Chondrocyte (in vitro differentiated cells): ENCODE measurements at regions not wholly inside any gene's neighbourhood (a gene's known extent, or its start where the extent isn't known, plus 50 kb on each side); places are given as distances from the start of the nearest gene placed in this dataset.

Experiments
- DNase-seq: peaks from one replicate; pipeline ENCODE4 v3.0.0; 2021; ENCODE audit warnings: mixed read lengths, low spot score
- H3K27ac Mint-ChIP-seq: one replicate; pipeline ENCODE4 v1.8.0; 2021; ENCODE audit warnings: mild to moderate bottlenecking, moderate library complexity, mixed read lengths; ENCODE audit not compliant: unreplicated experiment
- H3K27me3 Mint-ChIP-seq: 2 replicates; pipeline ENCODE4 v1.8.0; 2021; ENCODE audit warnings: low read depth, mixed read lengths
- H3K36me3 Mint-ChIP-seq: 2 replicates; pipeline ENCODE4 v1.8.0; 2021; ENCODE audit warnings: low read depth, mixed read lengths
- H3K4me1 Mint-ChIP-seq: 2 replicates; pipeline ENCODE4 v1.8.0; 2021; ENCODE audit warnings: low read depth, mild to moderate bottlenecking, mixed read lengths
- H3K4me3 Mint-ChIP-seq: one replicate; pipeline ENCODE4 v1.8.0; 2021; ENCODE audit warnings: mild to moderate bottlenecking, moderate library complexity, mixed read lengths; ENCODE audit not compliant: unreplicated experiment
- H3K9me3 Mint-ChIP-seq: 2 replicates; pipeline ENCODE4 v1.8.0; 2021; ENCODE audit warnings: low read depth, mixed read lengths
- CTCF ChIP-seq: fragments of 200-600 bp; sonication (generic); IDR thresholded peaks from 2 replicates; pipeline ENCODE4 v1.5.0; 2021; ENCODE audit warnings: antibody characterized with exemption, mild to moderate bottlenecking, moderate library complexity

- Mint-ChIP-seq H3K27ac (no peak overlapping the region), H3K4me1 (no peaks in the 10 kb centered on the region), H3K27me3 (no peaks in the 10 kb centered on the region), H3K4me3 (no peak overlapping the region), H3K36me3 (no peaks in the 10 kb centered on the region), H3K9me3 (peaks cover 27% of the 10 kb centered on the region)
- no peak for TF ChIP-seq CTCF
- DNase-seq = no peak
These were observed 781.9 kb upstream of the GRM7 start for GRCh38 chr3:6079011-6079410.

GRCh38 chr3:6079561-6080179 lies 781.2 kb upstream of the GRM7 start:
- H3K36me3 Mint-ChIP-seq = no peaks in the 10 kb centered on the region
- TF ChIP-seq CTCF = no peak
- no peak overlapping the region for H3K4me3 Mint-ChIP-seq
- H3K4me1 Mint-ChIP-seq = no peaks in the 10 kb centered on the region
- no peaks in the 10 kb centered on the region for H3K27me3 Mint-ChIP-seq
- no peak for DNase-seq
- H3K27ac Mint-ChIP-seq = no peak overlapping the region
- peaks cover 27% of the 10 kb centered on the region for H3K9me3 Mint-ChIP-seq

- peaks cover 17% of the 10 kb centered on the region for H3K9me3 Mint-ChIP-seq
These were observed 772.5 kb upstream of the GRM7 start for GRCh38 chr3:6088433-6088832.

GRCh38 chr3:6089780-6090179 lies 771.1 kb upstream of the GRM7 start:
- TF ChIP-seq CTCF = no peak
- Mint-ChIP-seq H3K4me3 (no peak overlapping the region), H3K27me3 (no peaks in the 10 kb centered on the region), H3K27ac (no peak overlapping the region), H3K36me3 (no peaks in the 10 kb centered on the region), H3K4me1 (no peaks in the 10 kb centered on the region), H3K9me3 (peaks cover 15% of the 10 kb centered on the region)
- DNase-seq = no peak

More at GRCh38 chr3:6088433-6088832, 772.5 kb upstream of the GRM7 start:
- no peak for TF ChIP-seq CTCF
- Mint-ChIP-seq H3K27ac (no peak overlapping the region), H3K4me3 (no peak overlapping the region), H3K4me1 (no peaks in the 10 kb centered on the region), H3K27me3 (no peaks in the 10 kb centered on the region), H3K36me3 (no peaks in the 10 kb centered on the region)
- no peak for DNase-seq

GRCh38 chr3:6091262-6091661 lies 769.7 kb upstream of the GRM7 start:
- no peak for DNase-seq
- H3K27ac Mint-ChIP-seq = no peak overlapping the region
- H3K4me3 Mint-ChIP-seq = no peak overlapping the region
- no peaks in the 10 kb centered on the region for H3K4me1 Mint-ChIP-seq
- H3K9me3 Mint-ChIP-seq = peaks cover 12% of the 10 kb centered on the region
- no peaks in the 10 kb centered on the region for H3K27me3 Mint-ChIP-seq
- no peaks in the 10 kb centered on the region for H3K36me3 Mint-ChIP-seq
- no peak for TF ChIP-seq CTCF
